ENCODE measurements at regions not wholly inside any gene's neighbourhood (a gene's known extent, or its start where the extent isn't known, plus 50 kb on each side); places are given as distances from the start of the nearest gene placed in this dataset.

DNA sequence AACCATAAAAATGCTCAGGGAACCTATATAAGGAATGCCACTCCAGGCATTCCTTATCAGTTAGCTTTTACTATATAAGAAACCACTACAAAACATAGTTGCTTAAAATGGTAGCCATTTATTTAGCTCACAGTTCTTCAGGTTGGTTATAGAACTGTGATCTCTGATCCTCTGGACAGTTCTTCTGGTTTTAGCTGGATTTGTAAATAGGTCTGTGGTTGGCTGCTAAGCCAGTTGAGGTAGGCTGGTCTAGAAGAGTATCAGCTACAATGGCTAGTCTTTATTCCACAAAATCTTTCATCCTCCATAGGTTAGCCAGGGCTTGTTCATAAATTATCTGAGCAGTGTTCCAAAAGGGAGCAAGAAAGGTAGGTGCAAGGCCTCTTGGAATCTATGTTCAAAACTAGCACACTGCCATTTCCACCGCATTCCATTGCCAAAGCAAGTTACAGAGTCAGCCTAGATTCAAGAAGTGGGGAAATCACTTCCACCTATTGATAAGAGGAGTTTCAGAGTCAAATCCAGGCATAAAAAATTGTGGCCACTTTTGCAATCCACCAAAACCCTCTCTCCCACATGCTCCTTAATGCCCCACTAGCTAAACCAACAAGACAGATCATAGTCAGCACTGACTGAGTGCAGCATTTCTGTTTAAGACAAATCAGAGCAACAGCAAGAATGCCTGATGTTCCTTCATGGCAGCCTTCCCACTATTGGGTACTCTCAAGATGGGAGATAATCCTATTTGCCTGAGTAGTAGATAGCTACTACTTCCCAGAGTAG lies 146.4 kb downstream of the IRS1 start:
- no peak for DNase-seq (ENCODE audit: low spot score)

DNA sequence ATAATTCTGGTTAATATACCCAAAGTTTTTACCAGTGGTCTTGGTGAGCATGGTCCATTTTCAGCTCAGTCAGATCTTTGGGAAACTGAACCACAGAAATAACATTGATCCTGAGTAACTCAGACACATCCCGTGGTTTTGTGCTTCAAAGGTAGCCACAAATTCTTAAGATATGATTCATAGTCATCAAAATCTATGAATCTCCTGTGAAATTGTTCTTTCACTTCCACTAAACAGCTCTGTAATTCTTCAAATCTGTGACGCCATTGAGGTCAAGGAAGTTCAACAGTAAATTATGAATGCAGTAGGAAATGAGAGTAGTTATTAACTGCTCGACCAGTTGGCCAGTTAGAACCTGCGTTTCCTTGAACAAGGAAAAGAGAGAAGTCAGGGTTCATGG lies 147.3 kb downstream of the IRS1 start:
- no peak for DNase-seq (ENCODE audit: low spot score)

- DNase-seq (ENCODE audit: low spot score), result peak; percentile 70
Measured at GRCh38 chr2:226649871-226650660, 149.6 kb downstream of the IRS1 start.

DNA sequence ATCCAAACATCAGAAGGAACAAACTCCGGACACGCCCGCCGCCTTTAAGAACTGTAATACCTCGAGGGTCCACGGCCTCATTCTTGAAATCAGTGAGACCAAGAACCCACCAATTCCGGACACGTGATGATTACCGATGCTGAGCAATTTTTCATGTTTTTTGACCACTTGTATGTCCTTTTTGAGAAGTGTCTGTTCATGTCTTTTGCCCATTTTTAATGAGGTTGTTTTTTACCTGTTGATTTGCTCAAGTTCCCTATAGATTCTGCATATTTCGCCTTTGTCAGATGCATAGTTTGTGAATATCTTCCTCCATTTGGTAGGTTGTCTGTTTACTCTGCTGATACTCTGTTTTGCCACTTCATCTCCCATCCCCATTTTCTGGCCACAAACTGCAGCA lies 150.4 kb downstream of the IRS1 start:
- DNase-seq (ENCODE audit: low spot score), result no peak

DNA sequence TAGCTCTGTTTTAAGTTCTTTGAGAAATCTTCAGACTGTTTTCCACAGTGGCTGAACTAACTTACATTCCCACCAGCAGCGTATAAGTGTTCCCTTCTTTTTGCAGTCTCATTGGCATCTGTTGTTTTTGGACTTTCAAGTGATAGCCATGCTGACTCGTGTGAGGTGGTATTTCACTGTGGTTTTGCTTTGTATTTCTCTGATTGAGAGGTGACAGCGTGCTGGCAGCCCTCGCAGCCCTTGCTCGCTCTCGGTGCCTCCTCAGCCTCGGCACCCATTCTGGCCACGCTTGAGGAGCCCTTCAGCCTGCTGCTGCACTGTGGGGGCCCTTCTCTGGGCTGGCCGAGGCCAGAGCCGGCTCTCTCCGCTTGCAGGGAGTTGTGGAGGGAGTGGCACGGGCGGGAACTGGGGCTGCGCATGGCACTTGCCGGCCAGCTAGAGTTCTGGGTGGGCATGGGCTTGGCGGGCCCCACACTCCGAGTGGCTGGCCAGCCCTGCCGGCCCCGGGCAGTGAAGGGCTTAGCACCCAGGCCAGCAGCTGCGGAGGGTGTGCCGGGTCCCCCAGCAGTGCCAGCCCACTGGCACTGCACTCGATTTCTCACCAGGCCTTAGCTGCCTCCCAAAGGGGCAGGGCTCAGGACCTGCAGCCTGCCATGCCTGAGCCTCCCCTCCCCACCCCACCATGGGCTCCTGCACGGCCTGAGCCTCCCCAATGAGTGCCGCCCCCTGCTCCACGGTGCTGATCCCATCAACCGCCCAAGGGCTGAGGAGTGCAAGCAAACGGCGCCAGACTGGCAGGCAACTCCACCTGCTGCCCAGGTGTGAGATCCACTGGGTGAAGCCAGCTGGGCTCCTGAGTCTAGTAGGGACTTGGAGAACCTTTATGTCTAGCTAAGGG lies 151.8 kb downstream of the IRS1 start:
- no peak for DNase-seq (ENCODE audit: low spot score)

GRCh38 chr2:226644399-226644865 lies 155.2 kb downstream of the IRS1 start:
- DNase-seq (ENCODE audit: low spot score), result no peak

DNA sequence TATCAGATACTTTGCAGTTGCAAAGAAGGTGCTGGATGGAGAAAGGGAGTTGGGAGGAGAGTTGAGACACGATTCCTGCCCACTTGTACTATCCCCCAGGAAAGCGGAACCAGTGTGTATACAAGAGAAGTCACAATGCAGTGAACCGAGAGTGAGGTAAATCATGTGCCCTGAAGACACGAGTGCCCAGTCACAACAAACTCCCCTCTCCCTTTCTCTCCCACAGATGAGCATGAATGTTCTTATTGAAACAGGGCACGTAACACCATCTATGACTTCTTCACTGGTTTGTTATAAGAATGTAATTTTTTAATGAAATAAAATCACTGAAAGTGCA lies 155.7 kb downstream of the IRS1 start:
- no peak for DNase-seq (ENCODE audit: low spot score)

GRCh38 chr2:226643030-226643945 lies 156.3 kb downstream of the IRS1 start:
- no peak for DNase-seq (ENCODE audit: low spot score)

DNA sequence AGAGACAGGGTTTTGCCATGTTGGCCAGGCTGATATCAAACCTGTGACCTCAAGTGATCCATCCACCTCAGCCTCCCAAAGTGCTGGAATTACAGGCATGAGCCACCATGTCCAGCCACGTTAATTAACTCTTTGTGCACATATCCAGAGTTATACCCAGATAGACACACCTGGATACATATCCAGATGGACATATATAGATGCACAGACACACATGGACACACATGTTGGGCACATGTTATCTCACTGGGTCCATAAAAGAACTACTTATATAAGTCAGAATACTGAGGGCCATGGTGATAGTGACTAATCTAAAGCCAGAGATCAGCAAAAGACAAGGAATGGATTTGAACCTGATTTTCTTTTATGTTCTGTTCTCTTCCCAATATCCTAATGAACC lies 158.6 kb downstream of the IRS1 start:
- DNase-seq (ENCODE audit: low spot score), result no peak

DNA sequence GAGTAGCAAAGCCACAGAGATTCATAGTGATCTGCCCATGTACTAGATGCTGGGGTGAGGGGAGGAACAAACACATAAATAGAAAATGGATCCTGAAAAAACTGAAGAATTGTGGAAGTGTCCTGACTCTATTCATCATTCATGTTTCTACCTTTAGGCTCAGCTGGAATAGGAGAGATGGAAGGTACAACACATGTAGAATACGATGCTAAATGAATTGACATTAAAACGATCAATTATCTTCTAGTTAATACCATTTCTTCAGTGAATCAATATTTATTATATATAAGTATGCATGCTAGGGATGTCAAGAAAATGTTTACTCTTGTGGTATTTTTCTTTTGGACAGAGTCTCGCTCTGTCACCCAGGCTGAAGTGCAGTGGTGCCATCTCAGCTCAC lies 159.1 kb downstream of the IRS1 start:
- no peak for DNase-seq (ENCODE audit: low spot score)

- no peak for DNase-seq (ENCODE audit: low spot score)
Measured at GRCh38 chr2:226639550-226639949, 160.1 kb downstream of the IRS1 start.

DNA sequence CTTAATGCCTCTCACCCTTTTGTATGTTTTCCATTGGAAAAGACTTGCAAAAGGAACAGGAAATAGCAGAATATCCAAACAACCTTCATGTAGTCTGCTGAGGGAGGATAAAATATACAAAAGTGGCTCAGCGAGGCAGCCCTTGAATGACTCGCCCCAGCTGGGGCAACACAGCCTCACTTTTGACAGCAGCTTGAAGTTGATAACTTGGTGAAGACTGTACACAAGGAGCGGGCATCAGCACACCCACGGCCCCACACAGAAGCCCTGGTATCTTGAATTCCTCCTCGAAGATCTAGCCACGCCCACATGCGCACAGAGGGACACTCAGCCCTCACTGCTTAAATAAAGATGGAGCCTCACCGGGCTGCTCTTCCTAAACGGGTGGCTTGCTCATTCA lies 161.0 kb downstream of the IRS1 start:
- DNase-seq (ENCODE audit: low spot score), result no peak

DNA sequence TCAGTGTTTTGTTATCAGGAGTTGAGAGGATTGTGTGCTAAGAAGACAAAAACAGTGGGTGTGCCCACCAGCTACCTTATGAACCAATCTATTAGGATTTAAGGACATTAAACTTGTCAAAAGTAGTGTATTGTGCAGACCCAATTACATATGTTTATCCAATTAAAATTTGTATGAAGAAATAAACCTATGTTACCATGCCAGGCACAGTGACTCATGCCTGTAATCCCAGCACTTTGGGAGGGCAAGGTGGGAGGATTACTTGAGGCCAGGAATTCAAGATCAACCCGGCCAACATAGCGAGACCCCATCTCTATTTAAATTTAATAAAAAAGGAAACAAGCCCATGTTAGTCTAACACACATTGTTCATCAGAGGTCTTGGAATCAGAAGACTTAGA lies 162.2 kb downstream of the IRS1 start:
- no peak for DNase-seq (ENCODE audit: low spot score)

- no peak for DNase-seq (ENCODE audit: low spot score)
Measured at GRCh38 chr2:226636586-226636985, 163.0 kb downstream of the IRS1 start.

- DNase-seq (ENCODE audit: low spot score), result no peak
Measured at GRCh38 chr2:226634943-226635604, 164.5 kb downstream of the IRS1 start.

- DNase-seq (ENCODE audit: low spot score), result no peak
Measured at GRCh38 chr2:226631671-226632070, 167.9 kb downstream of the IRS1 start.

GRCh38 chr2:226631187-226631586 lies 168.4 kb downstream of the IRS1 start:
- no peak for DNase-seq (ENCODE audit: low spot score)

GRCh38 chr2:226625946-226626345 lies 173.7 kb downstream of the IRS1 start:
- no peak for DNase-seq (ENCODE audit: low spot score)

- no peak for DNase-seq (ENCODE audit: low spot score)
Measured at GRCh38 chr2:226623587-226624368, 175.8 kb downstream of the IRS1 start.

- no peak for DNase-seq (ENCODE audit: low spot score)
Measured at GRCh38 chr2:226622484-226622883, 177.1 kb downstream of the IRS1 start.

All from pons (tissue), 1 donor.